ENCODE measurements at regions not wholly inside any gene's neighbourhood (a gene's known extent, or its start where the extent isn't known, plus 50 kb on each side); places are given as distances from the start of the nearest gene placed in this dataset.
A peak's percentile ranks its signal among the peaks of the same experiment; 100 is the strongest.

DNA sequence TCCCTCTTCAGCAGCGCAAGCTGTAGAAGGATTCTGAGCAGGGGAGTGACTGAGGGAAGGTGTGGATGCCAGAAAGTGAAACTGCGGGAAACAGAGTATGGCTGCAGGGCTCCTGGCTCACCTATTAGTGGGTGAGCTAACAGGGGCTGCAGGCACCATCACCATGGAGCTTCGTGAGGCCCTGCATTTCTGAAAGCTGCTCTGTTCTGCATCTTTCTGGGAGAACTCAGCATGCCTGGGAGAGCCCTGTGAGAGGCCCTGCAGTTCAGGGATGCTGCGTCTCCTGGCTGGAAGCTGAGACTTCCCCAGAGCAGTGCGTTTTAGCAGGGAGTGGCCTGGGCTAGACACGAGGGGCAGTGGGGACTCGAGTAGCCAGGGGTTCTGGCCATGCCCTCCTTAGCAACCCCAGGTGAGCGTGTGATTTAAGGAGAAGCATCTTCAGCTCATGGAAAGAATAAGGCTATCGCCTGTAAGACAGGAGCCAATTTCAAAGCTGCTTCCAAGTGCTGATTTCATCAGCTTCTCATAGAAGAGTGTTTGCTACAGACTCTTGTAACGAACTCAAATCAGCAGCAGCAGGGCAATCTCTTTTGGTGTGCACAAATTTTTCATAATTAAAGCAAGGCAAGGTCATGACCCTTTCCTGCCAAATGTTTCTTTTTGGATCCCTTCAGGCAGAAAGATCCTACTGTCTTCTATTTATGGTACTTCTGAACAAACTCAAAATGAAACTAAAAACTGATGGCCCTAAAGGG lies 293.6 kb upstream of the ZNF32 start:
- Histone ChIP-seq H3K9me3 (replicated peaks in 1 of 2; ENCODE audit: control insufficient read depth in 1 of 2, insufficient read depth in 1 of 2, low read length in 2 of 2) (no peaks in the 10 kb centered on the region), H4K20me1 (ENCODE audit: insufficient read depth, low read length) (no peaks in the 10 kb centered on the region), H3K36me3 (replicated peaks in 1 of 2; ENCODE audit: control insufficient read depth in 1 of 2, insufficient read depth in 2 of 2, low read length in 2 of 2) (no peaks in the 10 kb centered on the region), H3K4me3 (replicated peaks in 1 of 3; ENCODE audit: low read depth in 2 of 3, low read length in 3 of 3) (no peak overlapping the region), H3K27me3 (ENCODE audit: control insufficient read depth in 2 of 2, insufficient read depth in 2 of 2, low read length in 2 of 2) (peaks cover 0 to 4% of the 10 kb centered on the region in 2 donors), H2AFZ (ENCODE audit: insufficient read depth, low read depth, low read length, poor library complexity, severe bottlenecking) (no peak overlapping the region), H3K9ac (ENCODE audit: insufficient read depth, low read length, poor library complexity, severe bottlenecking) (no peak overlapping the region), H3K4me2 (replicated peaks; ENCODE audit: extremely low read depth, low read length, poor library complexity, severe bottlenecking) (no peak overlapping the region), H3K4me1 (ENCODE audit: control insufficient read depth in 1 of 2, insufficient read depth in 2 of 2, low read length in 2 of 2) (no peaks in the 10 kb centered on the region), H3K27ac (ENCODE audit: low read depth in 1 of 2, low read length in 2 of 2) (no peak overlapping the region), H3K79me2 (ENCODE audit: insufficient read depth, low read length) (no peaks in the 10 kb centered on the region)
- H3K27ac Mint-ChIP-seq: no peak overlapping the region
- DNase-seq: no peak
- H3K4me1 Mint-ChIP-seq: no peaks in the 10 kb centered on the region
- WGBS (ENCODE audit: insufficient coverage): 84% methylated on average over 10 of the region's 10 CpGs
- no peaks in the 10 kb centered on the region for H3K36me3 Mint-ChIP-seq
- no peak overlapping the region for H3K4me3 Mint-ChIP-seq
- TF ChIP-seq, protein P1, sequence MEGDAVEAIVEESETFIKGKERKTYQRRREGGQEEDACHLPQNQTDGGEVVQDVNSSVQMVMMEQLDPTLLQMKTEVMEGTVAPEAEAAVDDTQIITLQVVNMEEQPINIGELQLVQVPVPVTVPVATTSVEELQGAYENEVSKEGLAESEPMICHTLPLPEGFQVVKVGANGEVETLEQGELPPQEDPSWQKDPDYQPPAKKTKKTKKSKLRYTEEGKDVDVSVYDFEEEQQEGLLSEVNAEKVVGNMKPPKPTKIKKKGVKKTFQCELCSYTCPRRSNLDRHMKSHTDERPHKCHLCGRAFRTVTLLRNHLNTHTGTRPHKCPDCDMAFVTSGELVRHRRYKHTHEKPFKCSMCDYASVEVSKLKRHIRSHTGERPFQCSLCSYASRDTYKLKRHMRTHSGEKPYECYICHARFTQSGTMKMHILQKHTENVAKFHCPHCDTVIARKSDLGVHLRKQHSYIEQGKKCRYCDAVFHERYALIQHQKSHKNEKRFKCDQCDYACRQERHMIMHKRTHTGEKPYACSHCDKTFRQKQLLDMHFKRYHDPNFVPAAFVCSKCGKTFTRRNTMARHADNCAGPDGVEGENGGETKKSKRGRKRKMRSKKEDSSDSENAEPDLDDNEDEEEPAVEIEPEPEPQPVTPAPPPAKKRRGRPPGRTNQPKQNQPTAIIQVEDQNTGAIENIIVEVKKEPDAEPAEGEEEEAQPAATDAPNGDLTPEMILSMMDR (IDR thresholded peaks at IDR 0.05): no peak
- H3K27me3 Mint-ChIP-seq (ENCODE audit: low read depth in 3 of 3): peaks cover 14 to 30% (median 22%) of the 10 kb centered on the region in 3 donors
- peaks cover 0 to 1% (median 0%) of the 10 kb centered on the region in 7 donors for H3K9me3 Mint-ChIP-seq
- intact Hi-C loops (cut with micrococcal nuclease): no loop called here

DNA sequence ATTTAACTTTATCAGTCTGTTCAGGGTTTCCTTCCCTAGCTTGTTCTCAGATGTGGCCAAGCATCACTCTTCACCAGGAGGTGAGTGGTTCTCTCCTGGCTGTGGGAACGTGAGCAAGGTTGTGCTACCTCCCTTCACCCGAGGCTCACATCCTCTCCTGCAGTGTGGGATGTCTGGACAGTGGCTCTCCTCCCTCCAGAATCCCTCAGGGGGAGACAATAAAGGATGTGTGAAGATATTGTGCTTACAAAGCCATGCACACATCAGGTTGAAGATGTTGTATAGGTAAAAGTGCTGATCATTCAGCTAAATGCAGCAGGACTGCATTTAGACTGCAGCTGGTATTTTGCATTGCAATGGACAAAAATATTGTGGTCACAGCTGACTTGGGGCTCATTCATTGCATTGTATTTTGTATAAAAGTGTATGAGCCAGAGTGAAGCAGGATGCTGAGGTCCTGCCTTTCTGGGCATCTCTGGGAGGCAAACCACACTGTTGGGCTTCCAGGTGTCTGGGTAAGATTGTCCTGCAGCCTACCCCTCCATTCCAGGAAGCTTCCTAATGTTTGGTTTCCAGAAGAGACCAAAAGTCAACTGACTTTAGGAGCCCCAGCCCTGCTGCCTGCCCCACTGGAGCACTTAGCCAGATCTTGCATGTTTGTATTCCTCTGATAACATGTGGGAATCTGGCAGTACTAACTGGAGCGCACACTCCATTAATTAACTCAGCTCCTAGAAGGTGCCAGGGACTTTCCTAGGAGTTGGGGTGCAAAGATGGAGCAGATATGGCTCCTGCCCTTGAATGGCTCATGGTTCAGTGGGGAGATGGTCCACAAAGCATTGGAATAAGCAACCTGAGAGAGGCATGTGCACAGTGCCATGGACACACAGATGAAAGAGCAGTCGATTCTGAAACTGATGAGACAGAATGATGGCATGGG lies 292.5 kb upstream of the ZNF32 start:
- Histone ChIP-seq H3K9me3 (replicated peaks in 1 of 2; ENCODE audit: control insufficient read depth in 1 of 2, insufficient read depth in 1 of 2, low read length in 2 of 2) (no peaks in the 10 kb centered on the region), H3K4me3 (replicated peaks in 1 of 3; ENCODE audit: low read depth in 2 of 3, low read length in 3 of 3) (no peak overlapping the region), H3K36me3 (replicated peaks in 1 of 2; ENCODE audit: control insufficient read depth in 1 of 2, insufficient read depth in 2 of 2, low read length in 2 of 2) (no peaks in the 10 kb centered on the region), H2AFZ (ENCODE audit: insufficient read depth, low read depth, low read length, poor library complexity, severe bottlenecking) (no peak overlapping the region), H3K9ac (ENCODE audit: insufficient read depth, low read length, poor library complexity, severe bottlenecking) (no peak overlapping the region), H3K4me2 (replicated peaks; ENCODE audit: extremely low read depth, low read length, poor library complexity, severe bottlenecking) (no peak overlapping the region), H3K27me3 (ENCODE audit: control insufficient read depth in 2 of 2, insufficient read depth in 2 of 2, low read length in 2 of 2) (peaks cover 0 to 4% of the 10 kb centered on the region in 2 donors), H3K79me2 (ENCODE audit: insufficient read depth, low read length) (no peaks in the 10 kb centered on the region), H4K20me1 (ENCODE audit: insufficient read depth, low read length) (no peaks in the 10 kb centered on the region), H3K4me1 (ENCODE audit: control insufficient read depth in 1 of 2, insufficient read depth in 2 of 2, low read length in 2 of 2) (no peaks in the 10 kb centered on the region), H3K27ac (ENCODE audit: low read depth in 1 of 2, low read length in 2 of 2) (no peak overlapping the region)
- H3K36me3 Mint-ChIP-seq: no peaks in the 10 kb centered on the region
- H3K4me3 Mint-ChIP-seq: peak overlapping the region in 1 of 2 donors; percentile 4
- peaks cover 14 to 35% (median 24%) of the 10 kb centered on the region in 3 donors for H3K27me3 Mint-ChIP-seq (ENCODE audit: low read depth in 3 of 3)
- peaks cover 0 to 1% (median 0%) of the 10 kb centered on the region in 7 donors for H3K9me3 Mint-ChIP-seq
- H3K27ac Mint-ChIP-seq: no peak overlapping the region
- WGBS (ENCODE audit: insufficient coverage): 90% methylated on average over 1 of the region's 4 CpGs
- intact Hi-C loops (cut with micrococcal nuclease): no loop called here
- DNase-seq: no peak
- H3K4me1 Mint-ChIP-seq: no peaks in the 10 kb centered on the region
- TF ChIP-seq, protein P1 (IDR thresholded peaks at IDR 0.05): no peak
